BJ (cell line): ENCODE measurements at regions not wholly inside any gene's neighbourhood (a gene's known extent, or its start where the extent isn't known, plus 50 kb on each side); places are given as distances from the start of the nearest gene placed in this dataset.

Experiments used
- CTCF ChIA-PET: fragments of 350-600 bp; formaldehyde crosslinking; extraction: SDS; loops from one replicate; lab custom pipeline; 2021; ENCODE audit warnings: antibody characterized with exemption, inconsistent platforms; lab: Yijun Ruan, JAX
- POLR2A ChIA-PET: fragments of 300-600 bp; sonication (Branson Sonifier 250); formaldehyde crosslinking; extraction: SDS; loops from one replicate; lab custom pipeline; 2021; ENCODE audit warnings: antibody characterized with exemption; lab: Charles Lee
- DNase-seq: peaks from one replicate; pipeline ENCODE4 v3.0.0-alpha.2; 2011; ENCODE audit warnings: low read depth
- H3K27me3 ChIP-seq: 2 replicates; pipeline ENCODE4 v1.6.0; 2011; ENCODE audit warnings: low read length; ENCODE audit not compliant: control insufficient read depth, insufficient read depth
- H3K36me3 ChIP-seq: 2 replicates; pipeline ENCODE4 v1.5.1; 2011; ENCODE audit warnings: low read length; ENCODE audit not compliant: control insufficient read depth, insufficient read depth
- H3K4me3 ChIP-seq: 2 replicates; pipeline ENCODE4 v1.5.1; 2011; ENCODE audit warnings: low read depth, mild to moderate bottlenecking, control low read depth, low read length
- TF ChIP-seq, protein P1 (sequence below): IDR thresholded peaks from 2 replicates; pipeline ENCODE4 v1.5.1; 2011; ENCODE audit warnings: low read depth, mild to moderate bottlenecking, control low read depth, inconsistent platforms, low read length, moderate library complexity; ENCODE audit not compliant: insufficient read depth

DNA sequence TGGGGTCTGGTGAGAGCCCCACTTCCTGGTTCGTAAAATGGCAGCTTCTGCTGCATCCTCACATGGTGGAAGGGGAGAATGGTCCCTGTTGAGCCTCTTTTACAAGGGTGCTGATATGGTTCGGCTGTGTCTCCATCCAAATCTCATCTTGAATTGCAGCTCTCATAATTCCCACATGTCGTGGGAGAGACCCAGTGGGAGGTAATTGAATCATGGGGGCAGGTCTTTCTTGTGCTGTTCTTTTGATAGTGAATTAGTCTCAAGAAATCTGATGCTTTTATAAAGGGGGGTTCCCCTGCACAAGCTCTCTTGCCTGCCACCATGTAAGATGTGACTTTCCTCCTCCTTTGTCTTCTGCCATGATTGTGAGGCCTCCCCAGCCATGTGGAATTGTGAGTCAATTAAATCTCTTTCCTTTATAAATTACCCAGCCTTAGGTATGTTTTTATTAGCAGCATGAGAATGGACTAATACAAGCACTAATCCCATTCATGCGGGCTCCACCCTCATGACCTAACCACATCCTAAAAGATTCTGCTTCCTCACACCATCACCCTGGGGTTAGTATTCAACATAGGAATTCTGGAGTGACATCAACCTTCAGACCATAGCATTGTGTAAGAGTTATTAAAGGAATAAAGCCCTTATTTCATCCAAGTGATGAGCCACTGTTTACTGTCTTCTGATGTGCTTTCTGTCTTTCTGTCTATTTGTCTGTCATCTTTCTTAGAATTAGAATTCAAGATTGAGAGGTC lies 159.0 kb upstream of the IRS2 start:
- peak; percentile 91 for DNase-seq
- TF ChIP-seq, protein P1, sequence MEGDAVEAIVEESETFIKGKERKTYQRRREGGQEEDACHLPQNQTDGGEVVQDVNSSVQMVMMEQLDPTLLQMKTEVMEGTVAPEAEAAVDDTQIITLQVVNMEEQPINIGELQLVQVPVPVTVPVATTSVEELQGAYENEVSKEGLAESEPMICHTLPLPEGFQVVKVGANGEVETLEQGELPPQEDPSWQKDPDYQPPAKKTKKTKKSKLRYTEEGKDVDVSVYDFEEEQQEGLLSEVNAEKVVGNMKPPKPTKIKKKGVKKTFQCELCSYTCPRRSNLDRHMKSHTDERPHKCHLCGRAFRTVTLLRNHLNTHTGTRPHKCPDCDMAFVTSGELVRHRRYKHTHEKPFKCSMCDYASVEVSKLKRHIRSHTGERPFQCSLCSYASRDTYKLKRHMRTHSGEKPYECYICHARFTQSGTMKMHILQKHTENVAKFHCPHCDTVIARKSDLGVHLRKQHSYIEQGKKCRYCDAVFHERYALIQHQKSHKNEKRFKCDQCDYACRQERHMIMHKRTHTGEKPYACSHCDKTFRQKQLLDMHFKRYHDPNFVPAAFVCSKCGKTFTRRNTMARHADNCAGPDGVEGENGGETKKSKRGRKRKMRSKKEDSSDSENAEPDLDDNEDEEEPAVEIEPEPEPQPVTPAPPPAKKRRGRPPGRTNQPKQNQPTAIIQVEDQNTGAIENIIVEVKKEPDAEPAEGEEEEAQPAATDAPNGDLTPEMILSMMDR = no peak
- H3K36me3 ChIP-seq = no peaks in the 10 kb centered on the region
- H3K4me3 ChIP-seq = no peak overlapping the region
- no peaks in the 10 kb centered on the region for H3K27me3 ChIP-seq
- ChIA-PET CTCF (no interaction called here), POLR2A (interaction anchor here (0.6 kb wide), 1 partner anchor 159 kb away, joined by 4 read pairs; the partner anchor contains the start of gene IRS2)

DNA sequence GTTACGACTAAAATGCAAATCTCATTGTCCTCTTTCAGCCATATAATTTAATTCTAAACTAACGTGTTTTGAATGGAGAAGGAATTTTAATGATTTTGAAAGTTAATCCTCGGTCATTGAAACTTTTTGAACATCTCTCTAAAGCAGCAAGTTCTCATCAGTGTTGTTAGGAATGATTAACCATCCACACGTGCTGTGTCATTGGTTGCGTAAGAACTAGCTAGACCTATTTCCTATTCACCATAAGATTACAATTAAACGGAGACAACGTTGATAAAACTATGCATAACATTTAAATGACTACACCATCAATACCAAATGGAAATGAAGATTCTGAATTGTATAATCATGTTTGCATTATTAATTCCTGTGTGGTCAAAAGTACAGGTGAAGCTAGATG lies 155.6 kb upstream of the IRS2 start:
- H3K27me3 ChIP-seq = no peaks in the 10 kb centered on the region
- TF ChIP-seq, protein P1 = no peak
- POLR2A ChIA-PET = no interaction called here
- CTCF ChIA-PET = no interaction called here
- no peaks in the 10 kb centered on the region for H3K36me3 ChIP-seq
- no peak for DNase-seq
- no peak overlapping the region for H3K4me3 ChIP-seq

DNA sequence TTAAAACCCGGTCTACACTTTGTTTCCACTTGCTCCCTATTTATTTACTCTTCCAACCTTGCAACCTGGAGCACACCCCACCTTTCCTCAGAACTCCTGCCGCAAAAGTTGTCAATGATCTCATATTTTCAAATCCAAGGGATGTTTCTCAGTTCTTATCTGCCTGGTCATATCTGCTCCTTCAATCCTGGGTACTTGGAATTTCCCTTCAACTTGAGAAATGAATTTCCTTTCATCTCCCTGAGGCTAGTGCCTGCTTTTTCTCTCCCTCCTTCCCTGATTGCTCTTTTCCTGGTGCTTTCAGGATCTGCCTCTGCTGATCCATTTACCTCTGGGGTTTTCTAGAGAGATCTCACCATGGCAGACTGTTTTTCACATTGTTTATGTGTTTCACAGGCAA lies 154.8 kb upstream of the IRS2 start:
- no peak for DNase-seq

DNA sequence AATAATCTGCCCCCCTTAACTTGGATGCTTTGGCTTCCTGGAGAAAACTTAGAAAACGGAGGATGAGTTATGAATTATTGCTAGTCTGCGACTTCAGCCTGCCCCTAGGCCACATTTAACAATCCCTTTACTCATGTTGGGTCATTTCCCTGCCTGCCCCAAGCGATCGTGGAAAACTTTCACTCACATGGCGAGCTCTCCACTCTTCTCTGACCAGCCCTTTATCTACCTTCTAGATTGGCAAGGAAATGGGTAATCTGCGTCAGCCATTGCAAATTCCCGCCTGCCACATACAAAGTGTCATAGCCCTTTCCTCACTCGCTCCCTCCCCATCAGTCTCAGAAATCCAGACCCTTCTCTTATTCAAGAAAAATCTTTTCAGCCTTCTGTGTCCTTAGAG lies 154.3 kb upstream of the IRS2 start:
- POLR2A ChIA-PET = no interaction called here
- no peaks in the 10 kb centered on the region for H3K36me3 ChIP-seq

More for the DNA sequence above, 154.8 kb upstream of the IRS2 start:
- TF ChIP-seq, protein P1 = no peak
- no peaks in the 10 kb centered on the region for H3K36me3 ChIP-seq
- H3K27me3 ChIP-seq = no peaks in the 10 kb centered on the region
- H3K4me3 ChIP-seq = no peak overlapping the region
- ChIA-PET CTCF (no interaction called here), POLR2A (no interaction called here)

DNA sequence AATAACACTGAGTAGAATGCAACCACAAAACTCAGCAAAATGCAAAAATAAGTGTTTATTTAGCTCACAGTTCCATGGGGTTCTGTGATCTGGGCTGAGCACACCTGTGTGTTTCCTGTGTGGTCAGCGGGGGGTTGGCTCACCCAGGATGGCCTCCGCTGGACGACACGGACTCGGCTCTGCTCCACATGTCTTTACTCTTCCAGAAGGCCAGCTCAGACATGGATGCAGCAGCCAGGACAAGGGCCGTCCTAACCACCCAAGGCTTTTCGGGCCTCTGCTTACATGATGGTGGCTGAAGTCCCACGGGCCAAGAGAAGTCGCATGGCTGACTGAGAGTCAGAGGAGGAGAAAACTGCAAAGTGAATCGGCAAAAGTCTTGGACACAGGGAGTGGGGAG lies 153.5 kb upstream of the IRS2 start:
- DNase-seq = no peak
- Histone ChIP-seq H3K36me3 (no peaks in the 10 kb centered on the region), H3K4me3 (no peak overlapping the region), H3K27me3 (no peaks in the 10 kb centered on the region)
- CTCF ChIA-PET = no interaction called here
- TF ChIP-seq, protein P1 = no peak
- POLR2A ChIA-PET = no interaction called here

More for the DNA sequence above, 154.3 kb upstream of the IRS2 start:
- CTCF ChIA-PET = no interaction called here
- TF ChIP-seq, protein P1 = no peak
- Histone ChIP-seq H3K27me3 (no peaks in the 10 kb centered on the region), H3K4me3 (no peak overlapping the region)
- DNase-seq = no peak
